ENCODE measurements at regions not wholly inside any gene's neighbourhood (a gene's known extent, or its start where the extent isn't known, plus 50 kb on each side); places are given as distances from the start of the nearest gene placed in this dataset.

DNA sequence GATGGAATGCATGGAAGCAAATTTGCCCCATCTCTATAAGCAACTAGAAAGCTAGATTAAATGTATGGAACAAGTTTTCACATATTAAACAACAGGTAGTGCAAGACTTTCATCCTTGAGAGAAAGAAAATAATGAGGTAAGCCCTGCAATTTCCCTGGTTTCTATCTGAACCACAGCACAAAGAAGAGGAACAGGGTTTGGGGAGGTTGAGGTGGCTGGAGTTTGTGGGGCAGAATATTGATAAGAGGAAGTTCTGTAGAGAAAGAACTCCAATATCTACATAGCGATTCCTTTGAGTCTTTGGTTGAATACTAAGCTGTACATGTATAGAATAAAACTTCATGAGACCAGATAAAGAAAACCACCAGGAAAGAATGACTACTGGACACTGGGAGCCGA lies 96.3 kb upstream of the CCND2 start:
- TF ChIP-seq, protein P1, sequence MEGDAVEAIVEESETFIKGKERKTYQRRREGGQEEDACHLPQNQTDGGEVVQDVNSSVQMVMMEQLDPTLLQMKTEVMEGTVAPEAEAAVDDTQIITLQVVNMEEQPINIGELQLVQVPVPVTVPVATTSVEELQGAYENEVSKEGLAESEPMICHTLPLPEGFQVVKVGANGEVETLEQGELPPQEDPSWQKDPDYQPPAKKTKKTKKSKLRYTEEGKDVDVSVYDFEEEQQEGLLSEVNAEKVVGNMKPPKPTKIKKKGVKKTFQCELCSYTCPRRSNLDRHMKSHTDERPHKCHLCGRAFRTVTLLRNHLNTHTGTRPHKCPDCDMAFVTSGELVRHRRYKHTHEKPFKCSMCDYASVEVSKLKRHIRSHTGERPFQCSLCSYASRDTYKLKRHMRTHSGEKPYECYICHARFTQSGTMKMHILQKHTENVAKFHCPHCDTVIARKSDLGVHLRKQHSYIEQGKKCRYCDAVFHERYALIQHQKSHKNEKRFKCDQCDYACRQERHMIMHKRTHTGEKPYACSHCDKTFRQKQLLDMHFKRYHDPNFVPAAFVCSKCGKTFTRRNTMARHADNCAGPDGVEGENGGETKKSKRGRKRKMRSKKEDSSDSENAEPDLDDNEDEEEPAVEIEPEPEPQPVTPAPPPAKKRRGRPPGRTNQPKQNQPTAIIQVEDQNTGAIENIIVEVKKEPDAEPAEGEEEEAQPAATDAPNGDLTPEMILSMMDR (conservative IDR thresholded peaks at IDR 0.05), result no peak
- no peak for TF ChIP-seq ZFX (IDR thresholded peaks at IDR 0.05)

Data from C4-2B (cell line).